Colonic mucosa (tissue), 4 donors: ENCODE measurements at regions not wholly inside any gene's neighbourhood (a gene's known extent, or its start where the extent isn't known, plus 50 kb on each side); places are given as distances from the start of the nearest gene placed in this dataset.

Experiments used
- DNase-seq: peaks from one replicate; pipeline ENCODE4 v3.0.0-alpha.2; 2020
- H3K27ac ChIP-seq: fragments of 200-600 bp; one replicate; pipeline ENCODE4 v1.8.0; 2021
- H3K27me3 ChIP-seq: fragments of 200-600 bp; one replicate; pipeline ENCODE4 v1.8.0; 2021
- H3K36me3 ChIP-seq: fragments of 200-600 bp; one replicate; pipeline ENCODE4 v1.8.0; 2021
- H3K4me1 ChIP-seq: fragments of 200-600 bp; one replicate; pipeline ENCODE4 v1.8.0; 2021; ENCODE audit warnings: mild to moderate bottlenecking
- H3K4me3 ChIP-seq: fragments of 200-600 bp; one replicate; pipeline ENCODE4 v1.8.0; 2021
- H3K9ac ChIP-seq, 2 donors: one replicate each; pipeline ENCODE4 v1.7.0; 2013; ENCODE audit warnings: control low read depth in 2 of 2, low read depth in 2 of 2, low read length in 2 of 2
- H3K9me3 ChIP-seq: fragments of 200-600 bp; one replicate; pipeline ENCODE4 v1.8.0; 2021
- intact Hi-C: fragments of 100-400 bp; cut with DNase I; formaldehyde crosslinking; loops from one replicate; pipeline ENCODE4 v1.14.1; 2022
- TF ChIP-seq, protein P1 (sequence below): fragments of 200-600 bp; IDR thresholded peaks from one replicate; pipeline ENCODE4 v1.8.0; 2022; ENCODE audit warnings: antibody characterized with exemption, mild to moderate bottlenecking
- donor health status: healthy.
- donor health status: DM: no; HTN: no; CAD: no.
- donor health status: DM: no; HTN: no; CAD: no.

DNA sequence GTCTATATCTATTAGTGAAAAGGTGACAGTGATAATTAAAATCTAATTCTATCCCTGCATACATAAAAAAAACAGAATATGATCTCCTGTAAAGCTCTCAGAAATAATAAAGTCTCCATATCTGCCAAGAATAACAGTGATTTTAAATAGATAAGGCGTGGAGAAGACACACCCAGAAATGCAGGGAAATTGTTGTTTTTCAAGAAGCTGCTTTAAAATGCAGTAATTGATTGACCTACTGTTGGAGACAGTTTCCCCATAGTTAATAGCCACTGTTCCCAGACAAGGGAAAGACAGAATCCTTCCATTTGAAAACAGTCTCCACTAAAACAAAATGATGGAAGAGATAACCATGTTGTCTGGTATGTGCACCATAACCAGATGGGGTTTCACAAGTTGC is 571.5 kb upstream of the CDH5 start:
- no peak for DNase-seq
- TF ChIP-seq, protein P1, sequence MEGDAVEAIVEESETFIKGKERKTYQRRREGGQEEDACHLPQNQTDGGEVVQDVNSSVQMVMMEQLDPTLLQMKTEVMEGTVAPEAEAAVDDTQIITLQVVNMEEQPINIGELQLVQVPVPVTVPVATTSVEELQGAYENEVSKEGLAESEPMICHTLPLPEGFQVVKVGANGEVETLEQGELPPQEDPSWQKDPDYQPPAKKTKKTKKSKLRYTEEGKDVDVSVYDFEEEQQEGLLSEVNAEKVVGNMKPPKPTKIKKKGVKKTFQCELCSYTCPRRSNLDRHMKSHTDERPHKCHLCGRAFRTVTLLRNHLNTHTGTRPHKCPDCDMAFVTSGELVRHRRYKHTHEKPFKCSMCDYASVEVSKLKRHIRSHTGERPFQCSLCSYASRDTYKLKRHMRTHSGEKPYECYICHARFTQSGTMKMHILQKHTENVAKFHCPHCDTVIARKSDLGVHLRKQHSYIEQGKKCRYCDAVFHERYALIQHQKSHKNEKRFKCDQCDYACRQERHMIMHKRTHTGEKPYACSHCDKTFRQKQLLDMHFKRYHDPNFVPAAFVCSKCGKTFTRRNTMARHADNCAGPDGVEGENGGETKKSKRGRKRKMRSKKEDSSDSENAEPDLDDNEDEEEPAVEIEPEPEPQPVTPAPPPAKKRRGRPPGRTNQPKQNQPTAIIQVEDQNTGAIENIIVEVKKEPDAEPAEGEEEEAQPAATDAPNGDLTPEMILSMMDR = no peak
- intact Hi-C loops = no loop called here
- no peaks in the 10 kb centered on the region for H3K27me3 ChIP-seq
- H3K27ac ChIP-seq = no peak overlapping the region
- H3K4me1 ChIP-seq = no peaks in the 10 kb centered on the region
- H3K4me3 ChIP-seq = no peak overlapping the region
- H3K36me3 ChIP-seq = no peaks in the 10 kb centered on the region
- no peaks in the 10 kb centered on the region for H3K9me3 ChIP-seq
- H3K9ac ChIP-seq = no peak overlapping the region

DNA sequence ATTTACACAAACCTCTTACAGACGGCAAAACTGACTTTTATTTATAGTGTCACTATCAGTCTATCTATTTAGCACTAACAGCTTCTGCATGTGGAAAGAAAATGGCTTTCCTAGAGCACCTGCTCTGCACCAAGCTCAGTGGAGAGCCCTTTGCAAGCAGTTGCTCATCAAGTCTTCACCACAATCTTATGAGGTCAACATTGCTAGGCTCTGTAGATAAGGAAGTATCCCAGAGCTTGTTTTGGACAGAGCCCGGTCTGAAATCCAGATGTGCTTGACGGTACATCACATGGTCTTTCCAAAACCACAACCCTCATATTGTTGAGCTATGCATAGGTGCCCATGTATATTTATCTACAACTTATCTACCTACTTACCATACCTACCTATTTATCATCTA is 572.7 kb upstream of the CDH5 start:
- Histone ChIP-seq H3K9ac (no peak overlapping the region), H3K4me3 (no peak overlapping the region), H3K27ac (no peak overlapping the region), H3K4me1 (no peaks in the 10 kb centered on the region), H3K27me3 (no peaks in the 10 kb centered on the region), H3K36me3 (no peaks in the 10 kb centered on the region), H3K9me3 (no peaks in the 10 kb centered on the region)
- TF ChIP-seq, protein P1 = no peak
- intact Hi-C loops = no loop called here
- DNase-seq = no peak

DNA sequence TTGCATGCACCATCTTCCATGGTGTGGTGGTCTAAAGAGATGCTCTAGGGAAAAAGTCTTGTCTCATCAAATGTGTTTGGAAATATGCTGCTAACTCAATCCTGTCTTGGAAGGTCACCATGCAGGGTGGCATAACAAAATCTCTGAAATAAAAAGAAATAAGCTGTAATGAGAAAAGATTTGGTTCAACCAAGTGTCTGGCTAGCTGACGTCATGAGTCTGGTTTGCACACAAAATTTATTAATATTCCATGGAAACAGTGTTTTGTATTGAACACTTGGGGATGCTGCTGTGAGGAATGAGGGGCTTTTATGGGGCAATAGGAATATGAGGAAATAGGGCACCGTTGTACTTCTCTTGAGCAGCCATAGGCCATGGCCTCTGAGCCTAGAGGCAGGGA is 575.7 kb upstream of the CDH5 start:
- Histone ChIP-seq H3K27ac (no peak overlapping the region), H3K9me3 (no peaks in the 10 kb centered on the region), H3K27me3 (no peaks in the 10 kb centered on the region), H3K4me3 (no peak overlapping the region), H3K4me1 (no peaks in the 10 kb centered on the region), H3K36me3 (no peaks in the 10 kb centered on the region), H3K9ac (no peak overlapping the region)
- TF ChIP-seq, protein P1 = no peak
- no peak for DNase-seq
- intact Hi-C loops = no loop called here

DNA sequence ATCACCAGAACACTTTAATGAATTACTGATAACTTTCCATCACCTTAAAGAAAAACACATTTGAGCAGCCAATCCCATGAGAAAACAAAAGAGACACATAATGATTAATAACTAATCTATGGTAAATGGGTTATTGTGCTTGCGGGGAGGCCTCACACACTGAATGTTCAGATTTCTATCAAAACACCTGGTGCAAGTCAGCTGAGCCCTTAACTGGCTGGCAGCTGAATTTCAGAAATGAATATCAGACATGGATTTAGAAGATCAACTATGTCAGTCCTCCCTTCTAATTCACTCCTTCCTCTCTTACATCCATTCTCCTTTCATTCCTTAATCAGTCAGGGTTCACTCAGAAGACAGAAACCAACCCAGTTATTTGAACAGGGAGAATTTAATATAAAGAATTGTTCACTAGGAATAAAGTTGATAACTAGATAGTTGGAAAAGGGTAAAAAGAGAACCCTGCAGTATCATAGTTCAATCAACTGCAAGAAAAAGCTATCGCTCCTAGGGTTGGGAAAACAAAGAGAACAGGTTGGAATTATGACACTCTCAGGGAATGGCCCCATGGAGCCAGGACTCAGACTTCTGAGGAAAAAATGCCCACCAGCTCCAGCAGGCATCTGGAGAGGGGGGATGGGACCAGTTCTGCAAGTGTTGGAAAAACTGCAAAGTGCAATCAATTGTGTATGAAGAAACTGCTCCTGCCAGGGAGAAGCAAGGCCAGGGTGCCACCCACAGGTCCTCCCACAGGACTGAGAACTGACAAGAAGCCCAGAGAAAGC is 577.1 kb upstream of the CDH5 start:
- Histone ChIP-seq H3K27ac (no peak overlapping the region), H3K4me1 (no peaks in the 10 kb centered on the region), H3K27me3 (no peaks in the 10 kb centered on the region), H3K4me3 (no peak overlapping the region), H3K36me3 (no peaks in the 10 kb centered on the region), H3K9ac (no peak overlapping the region), H3K9me3 (no peaks in the 10 kb centered on the region)
- intact Hi-C loops = no loop called here
- TF ChIP-seq, protein P1 = no peak
- DNase-seq = no peak

DNA sequence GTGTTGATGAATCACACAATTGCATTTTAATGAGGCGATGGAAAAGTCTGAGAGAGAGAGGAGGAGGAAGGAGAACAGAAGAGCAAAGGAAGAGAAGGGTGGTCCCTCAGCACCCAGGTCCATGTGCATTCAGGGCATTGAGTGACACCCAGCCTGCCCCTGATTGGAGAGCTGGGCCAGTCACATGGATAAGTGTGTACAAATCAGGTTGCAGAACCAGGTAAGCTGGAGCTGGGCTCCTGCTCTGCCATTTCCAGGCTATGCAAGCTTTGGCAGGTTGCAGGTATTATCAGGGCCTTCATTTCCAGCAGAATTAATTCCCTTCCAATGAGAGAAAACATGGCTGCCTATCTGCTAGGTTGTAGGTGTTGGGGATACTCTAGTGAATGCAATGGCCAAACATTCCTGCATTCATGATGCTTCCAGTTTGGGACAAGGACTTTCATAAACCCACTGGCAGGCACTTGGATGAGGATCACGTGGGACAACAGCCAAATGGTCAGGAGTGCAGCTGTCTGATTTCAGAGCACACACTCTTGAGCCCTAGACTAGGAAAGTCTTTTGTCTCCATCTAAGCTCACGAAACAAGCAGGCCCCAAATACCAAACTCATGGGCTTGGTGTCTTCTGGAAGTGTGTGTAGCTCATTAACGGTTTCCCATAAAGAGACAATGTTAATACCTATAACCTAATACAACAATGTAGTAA is 577.9 kb upstream of the CDH5 start:
- Histone ChIP-seq H3K9ac (no peak overlapping the region), H3K36me3 (no peaks in the 10 kb centered on the region), H3K9me3 (no peaks in the 10 kb centered on the region), H3K4me3 (no peak overlapping the region), H3K4me1 (no peaks in the 10 kb centered on the region), H3K27me3 (no peaks in the 10 kb centered on the region), H3K27ac (no peak overlapping the region)
- TF ChIP-seq, protein P1 = no peak
- no peak for DNase-seq
- intact Hi-C loops = no loop called here
